UCSD-AML1 (cell line): ENCODE measurements at regions not wholly inside any gene's neighbourhood (a gene's known extent, or its start where the extent isn't known, plus 50 kb on each side); places are given as distances from the start of the nearest gene placed in this dataset.
"Not testable (repeated sequence)": the region's sequence is repeated elsewhere in the genome, so short reads cannot be mapped to it uniquely, and the experiment has no call there.

Experiments used
- DNase-seq: peaks from one replicate; lab custom pipeline; 2025; ENCODE audit not compliant: unreplicated experiment; lab: John Stamatoyannopoulos, UW

GRCh38 chr2:56952871-56953270 lies 769.1 kb downstream of the CCDC85A start:
- DNase-seq, result no peak

DNA sequence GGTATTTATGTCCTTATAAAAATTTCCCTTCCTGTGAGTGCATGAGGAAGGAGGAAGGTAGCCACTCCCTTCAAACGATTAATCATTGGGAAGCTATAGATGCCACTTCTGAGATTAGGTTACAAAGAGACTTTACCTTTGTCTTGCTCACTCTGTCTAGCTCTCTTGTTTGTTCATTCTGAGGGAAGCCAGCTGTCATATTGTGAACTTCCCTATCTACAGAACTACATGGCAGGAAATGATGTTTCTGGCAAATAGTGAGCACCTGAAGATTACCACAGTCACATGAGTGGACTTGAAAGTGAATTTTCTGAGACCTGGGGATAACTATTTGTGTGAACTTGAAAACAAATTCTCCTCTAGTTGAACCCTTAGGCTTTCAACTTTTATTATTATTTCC lies 776.8 kb downstream of the CCDC85A start:
- DNase-seq, result no peak

- no peak for DNase-seq
These were observed 778.9 kb downstream of the CCDC85A start for GRCh38 chr2:56962673-56963072.

- no peak for DNase-seq
These were observed 785.7 kb downstream of the CCDC85A start for GRCh38 chr2:56969513-56969912.

DNA sequence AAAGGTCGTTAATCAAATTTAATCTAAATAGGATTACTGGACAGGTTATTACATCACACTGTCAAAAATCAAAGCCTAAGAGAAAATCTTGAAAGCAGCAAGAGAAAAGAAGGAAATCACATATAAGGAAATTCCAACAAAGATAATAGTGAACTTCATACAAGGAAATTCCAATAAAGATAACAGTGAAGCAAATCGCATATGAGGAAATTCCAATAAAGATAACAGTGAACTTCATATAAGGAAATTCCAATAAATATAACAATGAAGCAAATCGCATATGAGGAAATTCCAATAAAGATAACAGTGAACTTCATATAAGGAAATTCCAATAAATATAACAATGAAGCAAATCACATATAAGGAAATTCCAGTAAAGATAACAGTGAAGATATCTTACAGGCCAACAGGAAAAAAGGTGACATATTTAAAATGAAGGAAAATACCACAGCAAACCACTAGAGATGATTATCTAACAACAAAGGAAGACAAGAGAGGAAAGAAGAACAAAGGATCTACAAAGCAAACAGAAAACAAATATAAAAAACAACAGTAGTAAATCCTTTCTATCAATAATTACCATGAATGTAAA lies 787.7 kb downstream of the CCDC85A start:
- DNase-seq, result no peak

- no peak for DNase-seq
These were observed 797.8 kb downstream of the CCDC85A start for GRCh38 chr2:56981554-56981953.

DNA sequence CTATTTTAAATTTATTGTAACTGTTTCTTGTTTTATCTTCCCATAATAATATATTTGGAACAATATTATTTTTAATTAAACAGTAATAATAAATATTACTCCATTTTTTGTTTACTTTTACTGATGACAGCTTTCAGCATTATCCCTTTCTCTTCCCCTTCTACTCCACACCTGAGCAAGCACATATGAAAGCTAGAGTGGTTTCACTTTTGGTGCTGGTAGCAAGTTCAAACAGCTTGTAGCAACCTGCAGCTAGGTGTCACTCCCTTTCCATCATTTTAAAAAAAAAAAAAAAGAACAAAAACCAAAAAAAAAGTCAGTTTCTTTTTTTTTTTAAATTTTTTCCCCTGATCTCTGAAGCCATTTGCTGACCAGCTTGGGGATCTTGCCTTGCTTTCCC lies 801.8 kb downstream of the CCDC85A start:
- no peak for DNase-seq

DNA sequence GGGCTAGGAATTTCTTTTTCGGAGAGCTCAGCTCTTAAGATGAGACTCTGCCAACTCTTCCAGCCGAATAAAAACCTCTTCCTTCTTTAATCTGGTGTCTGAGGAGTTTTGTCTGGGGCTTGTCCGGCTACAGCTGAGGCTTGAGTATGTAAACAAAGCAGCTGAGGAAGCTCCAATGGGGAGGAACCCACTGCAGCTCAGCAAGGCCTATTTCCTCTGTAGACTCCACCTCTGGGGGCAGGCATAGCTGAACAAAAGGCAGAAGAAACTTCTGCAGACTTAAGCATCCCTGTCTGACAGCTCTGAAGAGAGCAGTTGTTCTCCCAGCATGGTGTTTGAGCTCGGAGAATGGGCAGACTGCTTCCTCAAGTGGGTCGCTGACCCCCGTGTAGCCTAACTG lies 838.7 kb downstream of the CCDC85A start:
- DNase-seq, result no peak

GRCh38 chr2:57044931-57045635 lies 861.3 kb downstream of the CCDC85A start:
- no peak for DNase-seq

DNA sequence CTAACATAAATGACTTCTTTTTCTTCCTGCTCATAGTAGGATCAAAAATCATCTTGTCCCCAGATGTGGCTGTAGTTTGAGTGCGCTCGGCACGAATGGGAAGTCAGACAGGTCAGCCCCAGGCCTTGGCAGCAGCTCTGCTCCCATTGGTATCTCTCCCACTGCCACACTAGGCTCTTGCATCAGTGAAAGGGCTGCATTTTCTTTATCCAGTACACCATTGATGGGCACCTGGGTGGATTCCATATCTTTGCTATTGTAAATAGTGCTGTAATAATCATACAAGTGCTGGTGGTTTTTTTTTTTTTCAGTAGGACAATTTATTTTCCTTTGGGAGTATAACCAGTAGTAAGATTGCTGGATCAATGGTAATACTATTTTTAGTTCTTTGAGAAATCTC lies 865.5 kb downstream of the CCDC85A start:
- DNase-seq, result no peak

GRCh38 chr2:57050007-57050406 lies 866.2 kb downstream of the CCDC85A start:
- no peak for DNase-seq

GRCh38 chr2:57066301-57066700 lies 882.5 kb downstream of the CCDC85A start:
- DNase-seq, result not testable (repeated sequence)

DNA sequence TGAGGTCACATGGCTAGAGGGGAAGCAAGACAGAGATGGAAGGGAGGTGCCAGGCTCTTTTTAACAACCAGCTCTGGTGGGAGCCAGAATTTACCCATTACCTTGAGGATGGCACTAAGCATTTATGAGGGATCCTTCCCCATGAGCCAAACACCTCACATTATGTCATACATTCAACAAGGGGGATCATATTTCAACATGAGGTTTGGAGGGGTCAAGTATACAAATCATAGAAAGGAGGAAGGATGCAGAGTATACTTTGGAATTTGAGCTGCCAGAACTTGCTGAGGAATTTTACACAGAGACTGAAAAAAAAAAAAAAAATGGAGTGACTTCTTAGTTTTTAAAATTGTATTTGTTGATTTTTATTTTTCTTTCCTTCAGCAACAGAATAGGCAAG lies 891.4 kb downstream of the CCDC85A start:
- DNase-seq, result no peak

DNA sequence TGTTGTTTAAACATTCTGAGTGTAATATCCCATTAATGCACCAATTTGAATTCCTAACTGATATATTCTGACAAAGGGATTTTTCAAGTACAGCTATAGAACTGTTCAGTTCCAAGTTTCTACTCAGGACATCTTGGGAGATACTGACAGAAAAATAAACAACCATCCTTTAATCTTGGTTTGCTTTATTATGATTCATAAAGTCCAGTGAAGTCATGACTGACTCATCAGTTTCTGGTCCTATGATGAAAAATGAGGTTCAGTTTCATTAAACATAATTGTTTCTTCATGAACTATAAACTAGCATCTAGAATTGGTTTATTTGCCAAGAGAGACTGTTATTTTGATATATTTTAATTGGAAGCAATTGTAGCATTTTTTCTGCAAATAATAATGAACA lies 896.2 kb downstream of the CCDC85A start:
- no peak for DNase-seq

- DNase-seq, result no peak
These were observed 901.0 kb downstream of the CCDC85A start for GRCh38 chr2:57084697-57085281.

GRCh38 chr2:57093020-57093419 lies 909.2 kb downstream of the CCDC85A start:
- no peak for DNase-seq

DNA sequence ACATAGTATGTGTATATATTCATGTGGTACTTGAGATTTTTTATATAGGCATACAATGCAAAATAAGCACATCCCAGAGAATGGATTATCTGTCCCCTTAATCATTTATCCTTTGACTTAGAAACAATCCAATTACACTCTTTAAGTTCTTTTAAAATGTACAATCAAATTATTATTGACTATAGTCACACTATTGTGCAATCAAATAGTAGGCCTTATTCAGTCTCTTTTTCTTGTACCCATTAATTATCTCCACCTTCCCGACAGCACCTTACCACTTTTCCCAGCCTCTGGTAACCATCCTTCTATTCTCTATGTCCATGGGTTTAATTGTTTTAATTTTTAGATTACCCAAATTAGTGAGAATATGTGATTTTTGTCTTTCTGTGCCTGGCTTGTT lies 914.1 kb downstream of the CCDC85A start:
- DNase-seq, result no peak

DNA sequence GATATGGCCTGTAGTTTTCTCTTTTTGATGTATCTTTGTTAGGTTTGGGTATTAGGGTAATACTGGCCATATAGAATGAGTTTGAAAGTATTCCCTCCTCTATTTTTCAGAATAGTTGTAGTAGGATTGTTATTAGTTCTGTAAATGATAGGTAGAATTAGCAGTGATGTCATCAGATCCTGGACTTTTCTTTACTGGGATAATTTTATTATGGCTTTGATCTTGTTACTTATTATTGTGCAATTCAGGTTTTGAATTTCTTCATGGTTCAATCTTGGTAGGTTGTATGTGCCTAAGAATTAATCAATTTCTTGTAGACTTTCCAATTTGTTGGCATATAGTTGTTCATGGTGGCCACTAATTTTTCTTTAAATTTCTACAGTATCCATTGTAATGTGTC lies 916.6 kb downstream of the CCDC85A start:
- DNase-seq, result no peak

GRCh38 chr2:57105694-57106093 lies 921.9 kb downstream of the CCDC85A start:
- DNase-seq, result no peak

DNA sequence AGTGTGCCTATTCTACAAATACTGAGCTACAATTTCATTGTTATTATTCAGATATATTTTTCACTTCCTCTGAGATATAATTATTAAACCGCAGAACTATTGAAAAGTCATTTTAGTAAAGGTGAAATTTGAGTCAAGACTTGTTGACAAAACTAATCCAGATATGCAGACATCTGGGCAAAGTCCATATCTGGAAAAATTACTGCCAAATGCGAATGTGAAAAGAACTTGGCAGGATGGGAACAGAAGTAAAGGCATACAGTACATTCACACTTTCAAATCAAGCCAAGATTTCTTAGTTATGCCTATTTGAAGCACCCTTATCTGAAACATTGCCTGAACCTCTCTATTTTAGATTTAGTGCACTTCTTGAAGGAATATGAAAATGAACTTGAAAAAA lies 923.6 kb downstream of the CCDC85A start:
- no peak for DNase-seq

DNA sequence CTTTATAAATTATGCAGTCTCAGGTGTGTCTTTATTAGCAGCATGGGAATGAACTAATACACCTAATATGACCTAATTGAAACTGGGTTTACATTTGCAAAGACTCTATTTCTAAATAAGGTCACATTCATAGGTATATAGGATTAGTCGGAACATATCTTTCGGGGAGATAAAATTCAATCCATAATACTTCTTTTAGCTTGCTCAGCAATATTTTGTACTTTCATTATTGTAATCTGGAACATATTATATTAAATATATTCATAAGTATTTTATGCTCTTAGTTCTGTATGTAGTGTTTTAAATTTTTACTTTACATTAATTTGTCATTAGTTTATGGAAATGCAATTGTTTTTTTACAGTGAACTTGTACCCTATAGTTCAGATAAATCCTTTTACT lies 927.7 kb downstream of the CCDC85A start:
- no peak for DNase-seq

GRCh38 chr2:57119141-57119540 lies 927.5 kb upstream of the VRK2 start:
- no peak for DNase-seq

DNA sequence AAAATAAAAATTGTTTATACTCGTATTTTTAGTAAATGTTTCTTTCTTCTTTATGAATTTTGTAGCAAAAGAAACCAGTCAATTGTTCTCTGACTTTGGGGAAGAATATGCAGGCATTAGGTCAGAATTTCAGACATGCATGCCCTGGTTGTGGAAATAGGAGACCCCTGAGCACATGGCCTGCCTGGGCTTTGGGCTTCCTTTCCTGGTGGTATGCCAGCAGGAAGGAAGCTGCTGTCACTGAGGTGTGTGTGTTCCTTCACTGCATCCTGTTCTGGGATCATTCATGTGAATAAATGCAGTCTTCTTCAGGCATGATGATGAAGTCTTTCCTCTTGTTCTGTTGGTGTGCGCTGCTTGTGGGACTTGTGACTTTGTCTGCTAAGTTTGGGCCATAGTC lies 920.2 kb upstream of the VRK2 start:
- DNase-seq, result no peak
